ENCODE measurements at regions not wholly inside any gene's neighbourhood (a gene's known extent, or its start where the extent isn't known, plus 50 kb on each side); places are given as distances from the start of the nearest gene placed in this dataset.
"Not testable (repeated sequence)": the region's sequence is repeated elsewhere in the genome, so short reads cannot be mapped to it uniquely, and the experiment has no call there.

- DNase-seq, result no peak
These were observed 883.0 kb upstream of the SEMA6A start for GRCh38 chr5:117457656-117458055.

DNA sequence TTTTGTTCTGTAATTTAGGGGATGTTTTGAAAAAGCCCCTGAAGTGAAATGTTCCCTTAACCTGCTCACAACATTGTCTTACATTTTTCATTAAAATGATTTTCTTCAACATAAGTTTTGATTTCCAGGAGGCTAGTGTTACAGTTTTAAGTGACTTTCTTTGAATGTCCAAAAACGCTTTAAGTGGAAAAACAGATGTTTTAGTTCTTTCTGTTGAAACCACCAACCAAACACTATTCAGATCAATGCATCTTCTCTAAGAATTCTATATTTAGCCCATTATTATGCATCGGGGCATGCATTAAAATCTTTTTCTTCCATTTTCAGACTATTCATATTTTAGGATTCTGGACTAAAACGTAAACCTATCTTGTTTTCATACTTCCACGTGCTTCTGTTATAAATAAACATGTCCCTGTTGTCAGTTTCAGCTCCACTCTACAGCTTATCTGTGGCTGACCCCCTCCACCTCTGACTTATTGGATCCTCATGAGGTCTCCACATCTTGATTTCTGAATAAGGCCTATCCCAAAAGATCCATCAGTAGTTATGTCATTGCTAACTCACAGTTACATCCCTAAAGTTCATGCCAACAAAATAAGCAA, 882.3 kb upstream of the SEMA6A start:
- no peak for DNase-seq

- no peak for DNase-seq
These were observed 880.9 kb upstream of the SEMA6A start for GRCh38 chr5:117455236-117456233.

DNA sequence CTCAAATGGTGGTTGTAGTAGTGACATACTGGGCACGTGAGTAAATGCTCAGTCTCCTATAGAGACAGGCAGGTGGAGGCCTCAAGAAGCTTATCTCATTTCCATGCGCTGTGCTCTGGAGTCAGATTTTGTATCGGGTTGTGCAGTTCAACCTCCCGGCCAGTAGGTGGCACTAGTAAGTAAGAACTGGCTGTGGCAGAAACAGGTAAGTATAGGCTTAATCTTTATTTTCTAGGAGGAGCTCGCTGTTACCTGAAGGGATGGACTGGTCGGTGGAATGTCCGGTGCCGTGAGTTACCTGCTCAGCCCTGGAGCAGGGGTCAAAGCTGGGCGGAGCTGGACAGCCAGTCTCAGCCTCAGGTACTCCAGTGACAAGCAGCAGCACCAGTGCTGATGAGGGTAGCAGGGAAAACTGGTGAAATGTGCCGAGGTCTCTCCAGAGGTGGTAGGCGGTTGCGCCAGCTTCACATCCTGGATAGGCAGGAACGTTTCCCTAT, 880.1 kb upstream of the SEMA6A start:
- DNase-seq, result no peak

GRCh38 chr5:117436846-117437245, 862.2 kb upstream of the SEMA6A start:
- no peak for DNase-seq

DNA sequence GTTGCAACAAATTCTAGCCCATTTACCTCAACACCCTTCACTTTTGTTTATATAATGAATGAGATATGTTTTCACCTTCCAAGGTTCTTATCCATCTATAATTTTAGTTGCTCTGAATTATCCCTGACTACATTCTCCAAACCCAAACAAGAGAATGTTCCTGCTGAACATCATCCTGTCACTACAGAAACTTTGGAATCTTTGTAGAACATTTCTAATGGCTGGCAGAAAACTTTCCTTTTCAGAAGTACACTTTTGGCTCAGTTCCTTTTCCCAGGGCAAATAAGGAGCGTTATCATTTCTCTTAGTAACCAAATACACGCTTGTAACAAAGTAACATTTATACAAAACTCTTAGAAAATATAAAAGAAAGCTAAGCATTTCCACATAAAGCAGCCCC, 860.6 kb upstream of the SEMA6A start:
- no peak for DNase-seq

DNA sequence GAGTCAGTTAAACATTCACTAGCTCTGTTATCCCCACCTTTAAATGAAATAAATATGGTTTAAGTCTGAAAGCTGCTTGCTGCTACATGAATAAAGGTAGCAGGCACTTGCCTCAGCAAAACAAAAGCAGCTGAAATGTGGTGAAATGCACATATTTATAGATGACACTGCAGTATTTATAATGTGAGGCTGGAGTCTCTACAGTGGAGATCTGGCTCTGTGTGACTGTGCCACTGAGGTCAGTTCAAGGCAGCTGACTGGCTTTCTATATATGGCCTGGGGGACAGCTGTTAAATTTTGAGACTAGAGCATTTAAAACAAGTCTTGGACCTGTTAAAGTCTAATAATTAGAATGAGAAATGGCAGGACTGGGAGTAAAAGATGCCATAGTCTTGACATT, 859.6 kb upstream of the SEMA6A start:
- no peak for DNase-seq

DNA sequence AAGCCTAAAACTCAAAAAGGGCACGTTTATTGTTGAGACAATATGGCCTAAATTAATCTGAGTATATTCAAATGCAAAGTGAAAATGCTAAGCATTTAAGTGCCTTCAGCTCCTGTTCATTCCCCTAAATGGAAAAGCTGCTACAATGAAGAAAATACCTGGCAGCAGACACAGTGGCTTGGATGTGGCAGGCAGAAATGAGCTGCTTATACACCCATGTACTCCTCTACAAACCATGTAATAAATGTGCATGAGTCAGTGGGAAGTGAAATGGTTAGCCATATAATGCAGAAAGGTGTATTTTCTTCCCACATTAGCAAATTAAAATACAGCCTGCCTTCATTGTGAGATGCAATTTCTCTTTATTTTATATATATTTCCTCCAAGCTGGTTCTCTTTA, 859.2 kb upstream of the SEMA6A start:
- no peak for DNase-seq

GRCh38 chr5:117431091-117431490, 856.5 kb upstream of the SEMA6A start:
- no peak for DNase-seq

DNA sequence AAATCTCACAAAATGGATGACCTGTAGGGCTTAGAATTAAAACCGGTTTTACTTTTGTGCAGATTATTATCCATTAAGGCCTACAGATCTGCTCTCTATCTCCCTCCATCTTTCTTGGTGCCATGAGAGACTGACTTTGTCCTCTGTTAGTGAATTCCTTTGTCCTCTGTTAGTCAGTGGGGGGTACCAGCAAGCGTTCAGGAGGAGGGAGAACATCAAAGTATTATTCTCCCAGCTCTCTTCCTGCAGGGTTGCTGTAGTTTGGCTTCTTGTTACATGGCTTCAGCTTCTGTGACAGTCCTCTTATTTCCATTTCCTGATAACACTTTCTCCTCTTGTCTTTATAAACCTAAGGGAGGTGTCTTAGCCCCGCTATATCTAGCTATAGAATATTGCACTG, 850.5 kb upstream of the SEMA6A start:
- no peak for DNase-seq

DNA sequence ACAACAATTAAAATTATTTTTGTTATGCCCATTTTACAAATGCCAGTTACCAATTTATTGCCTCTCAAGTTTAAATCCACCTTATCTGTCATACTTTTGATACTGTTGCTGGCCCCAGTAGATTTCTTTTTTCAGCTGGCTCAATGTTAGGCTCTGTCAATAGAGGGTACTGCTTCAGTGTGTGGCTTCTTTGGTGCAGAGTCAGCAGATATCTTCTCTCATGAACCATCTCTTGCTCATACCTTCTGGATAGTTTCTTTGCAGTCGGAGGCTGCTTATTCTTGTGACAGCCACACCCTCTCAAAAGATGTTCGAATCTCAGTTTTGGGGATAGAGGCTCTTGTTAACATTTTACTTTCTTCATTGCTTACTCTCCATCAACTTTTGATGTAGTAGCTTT, 849.9 kb upstream of the SEMA6A start:
- DNase-seq, result no peak

GRCh38 chr5:117417501-117417900, 842.9 kb upstream of the SEMA6A start:
- no peak for DNase-seq

- no peak for DNase-seq
These were observed 840.3 kb upstream of the SEMA6A start for GRCh38 chr5:117414926-117415325.

GRCh38 chr5:117411701-117412100, 837.1 kb upstream of the SEMA6A start:
- DNase-seq, result no peak

DNA sequence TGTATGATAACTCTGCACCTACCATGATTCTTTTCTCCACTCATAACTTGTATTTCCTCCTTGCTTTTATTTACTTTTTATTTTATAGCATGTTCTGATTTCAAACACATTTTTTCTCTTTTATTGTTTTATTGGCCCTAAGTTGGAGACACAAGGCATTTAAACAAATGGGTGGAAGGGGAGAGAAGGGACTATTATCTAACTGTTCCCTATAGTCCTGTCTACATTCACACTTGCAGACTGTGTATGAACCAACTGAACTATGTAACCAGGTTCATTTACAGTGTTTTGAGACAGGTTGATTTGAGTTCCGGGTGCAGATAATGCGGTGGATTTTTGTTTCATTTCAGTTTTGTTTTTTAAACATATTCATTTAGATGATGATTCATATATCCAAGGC, 830.6 kb upstream of the SEMA6A start:
- DNase-seq, result no peak

DNA sequence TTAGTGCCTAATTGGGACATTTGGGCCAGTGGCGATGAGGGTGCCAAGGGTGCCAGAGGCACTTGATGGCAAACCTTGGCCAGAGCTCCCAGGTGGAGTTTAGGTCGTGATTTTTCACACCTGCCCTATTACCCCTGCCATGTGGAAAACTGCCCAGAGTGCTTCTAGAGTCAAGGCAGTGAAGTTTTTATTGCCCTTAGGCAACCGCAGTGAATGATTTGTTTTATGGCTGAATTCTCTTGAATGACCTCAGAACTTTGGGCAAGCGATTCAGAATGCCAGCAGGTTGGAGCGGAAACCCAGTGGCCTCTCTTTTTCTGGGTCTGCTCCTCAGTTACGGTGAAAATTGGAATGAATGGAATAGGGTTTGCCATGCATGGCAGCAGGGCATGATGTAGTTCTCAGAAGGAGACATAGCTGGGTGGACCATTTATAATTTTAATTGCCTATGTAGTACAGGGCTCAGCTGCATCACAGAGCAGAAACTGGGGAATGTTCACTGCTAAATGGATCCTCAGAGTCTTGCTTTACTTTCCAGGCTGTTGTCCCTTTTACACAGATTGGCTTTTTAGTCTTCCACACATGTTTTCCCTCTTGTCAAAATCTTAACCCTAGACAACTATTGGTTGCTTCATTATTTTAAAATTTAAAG, 820.0 kb upstream of the SEMA6A start:
- no peak for DNase-seq

DNA sequence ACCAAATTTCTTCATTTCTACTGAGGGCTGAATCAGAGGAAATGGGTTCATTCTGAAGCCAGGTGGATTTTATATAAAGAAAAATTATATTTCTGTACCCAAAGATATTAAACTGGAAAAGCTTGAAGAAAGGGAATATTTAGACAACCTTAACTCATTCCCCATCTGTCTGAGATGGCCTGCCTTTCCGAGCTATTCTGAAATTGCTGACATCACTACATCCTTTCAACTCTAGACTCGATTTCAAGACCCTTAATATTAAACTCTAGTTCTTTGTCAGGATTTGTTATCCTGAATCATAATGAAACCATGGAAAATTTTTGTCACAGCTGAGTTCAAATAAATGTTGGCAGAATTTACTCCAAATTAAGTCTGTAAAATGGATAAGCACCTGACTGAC, 818.5 kb upstream of the SEMA6A start:
- DNase-seq, result no peak

DNA sequence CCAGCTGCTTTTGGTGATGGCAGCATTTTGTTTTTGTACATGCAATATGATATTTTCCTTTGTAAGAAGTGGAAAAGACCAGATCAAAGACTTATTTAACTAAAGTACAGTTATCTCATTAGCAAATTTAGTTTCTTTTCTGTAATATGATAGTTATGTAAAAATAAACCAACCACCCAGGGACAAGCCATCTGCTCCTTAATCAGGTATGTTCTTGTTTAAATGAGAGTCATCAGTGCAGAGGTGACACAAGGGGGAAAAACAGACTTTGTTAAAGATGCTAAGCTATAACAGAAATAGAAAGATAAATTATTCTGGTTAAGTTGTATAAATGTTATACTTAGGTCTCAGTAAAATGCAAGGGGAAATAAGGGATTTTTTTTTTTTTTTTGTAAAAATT, 805.7 kb upstream of the SEMA6A start:
- no peak for DNase-seq

- DNase-seq, result no peak
These were observed 804.9 kb upstream of the SEMA6A start for GRCh38 chr5:117379521-117379920.

DNA sequence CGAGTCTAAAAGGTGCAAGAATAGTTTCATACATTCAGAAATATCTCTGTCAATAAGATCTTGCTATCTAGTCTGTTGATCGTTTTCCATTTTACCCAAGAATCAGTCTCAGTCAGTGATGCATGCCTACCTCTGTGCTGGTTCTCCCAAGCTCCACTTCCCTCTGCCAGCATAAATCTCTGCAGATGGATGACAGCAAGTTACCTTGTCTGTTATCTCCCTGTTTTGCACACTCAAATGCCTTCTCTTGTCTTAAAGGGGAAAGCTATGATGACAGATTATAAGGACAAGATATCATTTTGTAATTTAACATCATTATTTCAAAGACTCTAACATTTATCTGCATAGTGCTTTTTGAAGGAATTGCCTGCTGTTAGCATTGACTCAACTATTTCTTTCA, 802.1 kb upstream of the SEMA6A start:
- no peak for DNase-seq

GRCh38 chr5:117359895-117360294, 785.3 kb upstream of the SEMA6A start:
- no peak for DNase-seq

- DNase-seq, result no peak
These were observed 783.3 kb upstream of the SEMA6A start for GRCh38 chr5:117357886-117358285.

- no peak for DNase-seq
These were observed 772.7 kb upstream of the SEMA6A start for GRCh38 chr5:117347280-117347679.

DNA sequence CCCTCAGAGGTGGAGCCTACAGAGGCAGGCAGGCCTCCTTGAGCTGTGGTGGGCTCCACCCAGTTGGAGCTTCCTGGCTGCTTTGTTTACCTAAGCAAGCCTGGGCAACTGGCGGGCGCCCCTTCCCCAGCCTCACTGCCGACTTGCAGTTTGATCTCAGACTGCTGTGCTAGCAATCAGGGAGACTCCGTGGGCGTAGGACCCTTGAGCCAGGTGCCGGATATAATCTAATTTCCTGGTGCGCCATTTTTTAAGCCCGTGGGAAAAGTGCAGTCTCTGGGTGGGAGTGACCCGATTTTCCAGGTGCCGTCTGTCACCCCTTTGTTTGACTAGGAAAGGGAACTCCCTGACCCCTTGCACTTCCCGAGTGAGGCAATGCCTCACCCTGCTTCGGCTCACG, 769.1 kb upstream of the SEMA6A start:
- DNase-seq, result not testable (repeated sequence)
